ENCODE measurements at regions not wholly inside any gene's neighbourhood (a gene's known extent, or its start where the extent isn't known, plus 50 kb on each side); places are given as distances from the start of the nearest gene placed in this dataset.

DNA sequence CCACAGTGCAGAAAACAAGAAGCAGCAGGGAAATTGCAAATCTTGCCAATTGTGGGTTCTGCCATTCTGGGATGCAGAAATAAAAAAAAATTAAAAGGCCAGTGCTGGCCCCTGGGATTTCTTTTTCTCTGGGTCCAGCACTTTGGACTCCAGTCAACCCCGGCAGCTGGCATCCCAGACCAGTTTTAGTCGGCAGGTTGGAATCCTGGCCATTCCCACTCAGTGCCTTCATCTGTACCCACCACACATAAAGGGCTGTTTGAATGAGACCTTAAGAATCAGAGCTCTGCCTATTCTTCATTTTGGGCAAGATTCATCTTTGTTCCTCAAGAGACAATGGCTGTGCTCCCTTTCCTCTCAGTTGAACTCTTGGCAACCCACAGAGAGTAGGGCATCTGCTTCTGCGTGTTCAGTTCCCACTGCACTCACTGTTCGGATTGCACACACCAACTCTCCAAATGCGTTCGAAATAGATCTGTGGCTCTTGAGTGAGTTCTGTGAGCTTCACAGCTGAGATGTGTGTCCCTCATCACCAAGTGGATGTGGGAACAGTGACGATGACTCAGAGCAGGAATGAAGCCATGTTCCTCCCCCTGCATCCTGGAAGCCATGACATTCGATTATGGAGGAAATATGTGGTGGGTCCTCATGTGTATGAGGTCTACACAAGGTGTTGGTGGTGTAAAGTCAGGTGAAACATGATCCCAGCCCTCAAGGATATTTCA lies 63.0 kb upstream of the EGFR start:
- TF ChIP-seq, protein P1, sequence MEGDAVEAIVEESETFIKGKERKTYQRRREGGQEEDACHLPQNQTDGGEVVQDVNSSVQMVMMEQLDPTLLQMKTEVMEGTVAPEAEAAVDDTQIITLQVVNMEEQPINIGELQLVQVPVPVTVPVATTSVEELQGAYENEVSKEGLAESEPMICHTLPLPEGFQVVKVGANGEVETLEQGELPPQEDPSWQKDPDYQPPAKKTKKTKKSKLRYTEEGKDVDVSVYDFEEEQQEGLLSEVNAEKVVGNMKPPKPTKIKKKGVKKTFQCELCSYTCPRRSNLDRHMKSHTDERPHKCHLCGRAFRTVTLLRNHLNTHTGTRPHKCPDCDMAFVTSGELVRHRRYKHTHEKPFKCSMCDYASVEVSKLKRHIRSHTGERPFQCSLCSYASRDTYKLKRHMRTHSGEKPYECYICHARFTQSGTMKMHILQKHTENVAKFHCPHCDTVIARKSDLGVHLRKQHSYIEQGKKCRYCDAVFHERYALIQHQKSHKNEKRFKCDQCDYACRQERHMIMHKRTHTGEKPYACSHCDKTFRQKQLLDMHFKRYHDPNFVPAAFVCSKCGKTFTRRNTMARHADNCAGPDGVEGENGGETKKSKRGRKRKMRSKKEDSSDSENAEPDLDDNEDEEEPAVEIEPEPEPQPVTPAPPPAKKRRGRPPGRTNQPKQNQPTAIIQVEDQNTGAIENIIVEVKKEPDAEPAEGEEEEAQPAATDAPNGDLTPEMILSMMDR (conservative IDR thresholded peaks at IDR 0.05), result no peak
- TF ChIP-seq ZFX (IDR thresholded peaks at IDR 0.05), result no peak

Measured in C4-2B (cell line).